Kidney epithelial cell (primary cell): ENCODE measurements at regions not wholly inside any gene's neighbourhood (a gene's known extent, or its start where the extent isn't known, plus 50 kb on each side); places are given as distances from the start of the nearest gene placed in this dataset.
A peak's percentile ranks its signal among the peaks of the same experiment; 100 is the strongest.
"Not testable (repeated sequence)": the region's sequence is repeated elsewhere in the genome, so short reads cannot be mapped to it uniquely, and the experiment has no call there.

ENCODE experiments used
- DNase-seq: peaks from one replicate; pipeline ENCODE4 v3.0.0-alpha.2; 2010; ENCODE audit warnings: low read depth
- H3K27me3 ChIP-seq: 2 replicates; pipeline ENCODE4 v1.6.0; 2011; ENCODE audit warnings: low read length; ENCODE audit not compliant: control insufficient read depth, insufficient read depth
- H3K36me3 ChIP-seq: 2 replicates; pipeline ENCODE4 v1.5.1; 2011; ENCODE audit warnings: low read length; ENCODE audit not compliant: control insufficient read depth, insufficient read depth
- H3K4me3 ChIP-seq: 2 replicates; pipeline ENCODE4 v1.5.1; 2011; ENCODE audit warnings: low read depth, mild to moderate bottlenecking, control low read depth, low read length
- CTCF ChIP-seq: IDR thresholded peaks from 2 replicates; pipeline ENCODE4 v1.5.1; 2011; ENCODE audit warnings: mild to moderate bottlenecking, moderate library complexity, low read length, control low read depth, inconsistent platforms; ENCODE audit not compliant: insufficient read depth, poor library complexity, severe bottlenecking

GRCh38 chr5:98187945-98188344, 585.5 kb upstream of the RGMB start:
- DNase-seq = no peak
- no peaks in the 10 kb centered on the region for H3K27me3 ChIP-seq
- TF ChIP-seq CTCF = no peak
- no peaks in the 10 kb centered on the region for H3K36me3 ChIP-seq
- H3K4me3 ChIP-seq = no peak overlapping the region

GRCh38 chr5:98190344-98190743, 583.1 kb upstream of the RGMB start:
- not testable (repeated sequence) for H3K36me3 ChIP-seq, DNase-seq, H3K4me3 ChIP-seq, H3K27me3 ChIP-seq

- no peaks in the 10 kb centered on the region for H3K27me3 ChIP-seq
- no peak for DNase-seq
- H3K36me3 ChIP-seq = no peaks in the 10 kb centered on the region
- H3K4me3 ChIP-seq = no peak overlapping the region
- TF ChIP-seq CTCF = no peak
Observed at GRCh38 chr5:98193921-98194760, 579.3 kb upstream of the RGMB start.

- no peak for DNase-seq
- H3K36me3 ChIP-seq = no peaks in the 10 kb centered on the region
- TF ChIP-seq CTCF = no peak
- H3K4me3 ChIP-seq = no peak overlapping the region
- no peaks in the 10 kb centered on the region for H3K27me3 ChIP-seq
Observed at GRCh38 chr5:98200726-98201541, 572.5 kb upstream of the RGMB start.

GRCh38 chr5:98204798-98205197, 568.7 kb upstream of the RGMB start:
- Histone ChIP-seq H3K4me3 (no peak overlapping the region), H3K27me3 (no peaks in the 10 kb centered on the region), H3K36me3 (no peaks in the 10 kb centered on the region)
- DNase-seq = no peak
- no peak for TF ChIP-seq CTCF

- Histone ChIP-seq H3K27me3 (no peaks in the 10 kb centered on the region), H3K36me3 (no peaks in the 10 kb centered on the region), H3K4me3 (no peak overlapping the region)
- no peak for TF ChIP-seq CTCF
- DNase-seq = peak; percentile 89
Observed at GRCh38 chr5:98205691-98206461, 567.6 kb upstream of the RGMB start.
